Kidney (tissue), 13 donors: ENCODE measurements at regions not wholly inside any gene's neighbourhood (a gene's known extent, or its start where the extent isn't known, plus 50 kb on each side); places are given as distances from the start of the nearest gene placed in this dataset.

Source experiments
- DNase-seq, 5 donors: peaks; one replicate each; pipeline ENCODE4 v3.0.0-alpha.2; 2013 to 2020
- FAIRE-seq: peaks from 2 replicates; lab custom pipeline; 2012; peaks lifted over from hg19 to GRCh38; lab: Jason Lieb, UNC
- H3K27ac ChIP-seq, 2 donors: one replicate each; pipeline ENCODE4 v1.7.0; 2013; ENCODE audit warnings: low read depth in 2 of 2, low read length in 2 of 2, inconsistent platforms in 1 of 2
- H3K27me3 ChIP-seq: one replicate; pipeline ENCODE4 v1.7.1; 2013; ENCODE audit warnings: low read length, inconsistent platforms; ENCODE audit not compliant: control insufficient read depth, insufficient read depth
- H3K36me3 ChIP-seq, 3 donors: one replicate each; pipeline versions ENCODE4 v1.7.0 to v1.7.1; 2013; ENCODE audit warnings: low read length in 3 of 3, control low read depth in 1 of 3, inconsistent platforms in 1 of 3; ENCODE audit not compliant: insufficient read depth in 3 of 3, control insufficient read depth in 2 of 3
- H3K4me1 ChIP-seq, 3 donors: one replicate each; pipeline versions ENCODE4 v1.7.0 to v1.7.1; 2013; ENCODE audit warnings: low read length in 3 of 3, inconsistent platforms in 1 of 3, low read depth in 1 of 3; ENCODE audit not compliant: control insufficient read depth in 2 of 3, insufficient read depth in 2 of 3
- H3K4me3 ChIP-seq, 3 donors: one replicate each; pipeline versions ENCODE4 v1.7.0 to v1.8.1; 2013; ENCODE audit warnings: low read length in 3 of 3, control low read depth in 1 of 3, inconsistent platforms in 1 of 3
- H3K9ac ChIP-seq, 3 donors: one replicate each; pipeline versions ENCODE4 v1.7.0 to v1.7.1; 2013; ENCODE audit warnings: low read length in 3 of 3, control low read depth in 1 of 3, inconsistent platforms in 1 of 3
- H3K9me3 ChIP-seq, 3 donors: one replicate each; pipeline versions ENCODE4 v1.7.0 to v1.7.1; 2013; ENCODE audit warnings: low read length in 3 of 3, control low read depth in 1 of 3, inconsistent platforms in 1 of 3; ENCODE audit not compliant: control insufficient read depth in 2 of 3, insufficient read depth in 1 of 3
- intact Hi-C: fragments of 100-400 bp; cut with DNase I; formaldehyde crosslinking; loops from one replicate; pipeline ENCODE4 v1.11.1; 2022
- TF ChIP-seq, protein P1 (sequence below): IDR thresholded peaks from 3 replicates; pipeline ENCODE4 v1.5.1; 2012; ENCODE audit warnings: mild to moderate bottlenecking, moderate library complexity, borderline replicate concordance; ENCODE audit not compliant: insufficient read depth; ENCODE audit errors: extremely low read depth
- donor health status: control.
- donor health status: control.
- donor health status: control.
- donor health status: control.
- donor health status: control.
- donor health status: DM: yes; HTN: yes; CAD: no.
- donor health status: Normal renal cell carcinoma (clear cell type).

DNA sequence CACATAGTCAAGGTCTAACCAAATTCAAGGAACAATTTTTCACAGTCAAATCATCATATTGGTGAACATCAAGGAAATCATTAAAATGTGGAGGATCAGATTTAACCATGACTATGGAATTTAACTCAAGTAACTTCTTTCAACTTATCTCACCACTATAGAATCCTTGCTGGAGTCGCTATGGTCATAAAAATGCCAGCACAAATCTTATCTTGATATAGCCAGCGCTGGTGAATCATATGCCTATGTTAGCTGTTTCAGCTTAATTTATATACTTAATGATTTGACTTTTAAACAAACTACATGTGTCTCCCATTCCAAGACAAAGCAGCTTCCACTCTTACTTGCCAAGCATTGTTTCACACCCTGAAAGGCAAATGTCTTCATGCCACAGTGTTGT is 416.4 kb downstream of the CDH11 start:
- no peaks in the 10 kb centered on the region for H3K36me3 ChIP-seq
- H3K4me3 ChIP-seq, result no peak overlapping the region
- H3K4me1 ChIP-seq, result no peaks in the 10 kb centered on the region
- intact Hi-C loops, result no loop called here
- no peak overlapping the region for H3K27ac ChIP-seq
- TF ChIP-seq, protein P1, sequence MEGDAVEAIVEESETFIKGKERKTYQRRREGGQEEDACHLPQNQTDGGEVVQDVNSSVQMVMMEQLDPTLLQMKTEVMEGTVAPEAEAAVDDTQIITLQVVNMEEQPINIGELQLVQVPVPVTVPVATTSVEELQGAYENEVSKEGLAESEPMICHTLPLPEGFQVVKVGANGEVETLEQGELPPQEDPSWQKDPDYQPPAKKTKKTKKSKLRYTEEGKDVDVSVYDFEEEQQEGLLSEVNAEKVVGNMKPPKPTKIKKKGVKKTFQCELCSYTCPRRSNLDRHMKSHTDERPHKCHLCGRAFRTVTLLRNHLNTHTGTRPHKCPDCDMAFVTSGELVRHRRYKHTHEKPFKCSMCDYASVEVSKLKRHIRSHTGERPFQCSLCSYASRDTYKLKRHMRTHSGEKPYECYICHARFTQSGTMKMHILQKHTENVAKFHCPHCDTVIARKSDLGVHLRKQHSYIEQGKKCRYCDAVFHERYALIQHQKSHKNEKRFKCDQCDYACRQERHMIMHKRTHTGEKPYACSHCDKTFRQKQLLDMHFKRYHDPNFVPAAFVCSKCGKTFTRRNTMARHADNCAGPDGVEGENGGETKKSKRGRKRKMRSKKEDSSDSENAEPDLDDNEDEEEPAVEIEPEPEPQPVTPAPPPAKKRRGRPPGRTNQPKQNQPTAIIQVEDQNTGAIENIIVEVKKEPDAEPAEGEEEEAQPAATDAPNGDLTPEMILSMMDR, result no peak
- no peak for DNase-seq
- H3K9me3 ChIP-seq, result no peaks in the 10 kb centered on the region
- no peak for FAIRE-seq
- H3K27me3 ChIP-seq, result no peaks in the 10 kb centered on the region
- no peak overlapping the region for H3K9ac ChIP-seq

DNA sequence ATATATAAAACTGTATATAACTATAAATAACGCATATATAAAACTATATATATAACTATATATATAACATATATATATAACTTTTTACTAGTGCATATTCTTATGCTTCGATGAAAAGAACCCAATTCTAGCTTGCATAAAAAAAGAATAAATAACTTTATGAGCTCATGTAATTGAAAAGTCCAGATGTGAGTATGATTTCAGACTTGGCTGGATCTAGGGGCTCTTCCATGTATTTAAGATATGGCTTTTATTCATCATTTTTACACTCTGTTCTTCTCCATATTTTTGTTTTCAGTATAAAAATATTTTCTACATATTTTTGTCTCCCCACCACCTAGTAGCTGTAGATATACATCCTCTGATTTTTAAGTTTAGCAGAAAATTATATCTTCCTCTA is 417.5 kb downstream of the CDH11 start:
- H3K4me3 ChIP-seq, result no peak overlapping the region
- H3K27me3 ChIP-seq, result no peaks in the 10 kb centered on the region
- H3K9ac ChIP-seq, result no peak overlapping the region
- DNase-seq, result no peak
- no peak overlapping the region for H3K27ac ChIP-seq
- H3K4me1 ChIP-seq, result no peaks in the 10 kb centered on the region
- intact Hi-C loops, result no loop called here
- no peaks in the 10 kb centered on the region for H3K36me3 ChIP-seq
- no peaks in the 10 kb centered on the region for H3K9me3 ChIP-seq
- TF ChIP-seq, protein P1, result no peak
- FAIRE-seq, result no peak

DNA sequence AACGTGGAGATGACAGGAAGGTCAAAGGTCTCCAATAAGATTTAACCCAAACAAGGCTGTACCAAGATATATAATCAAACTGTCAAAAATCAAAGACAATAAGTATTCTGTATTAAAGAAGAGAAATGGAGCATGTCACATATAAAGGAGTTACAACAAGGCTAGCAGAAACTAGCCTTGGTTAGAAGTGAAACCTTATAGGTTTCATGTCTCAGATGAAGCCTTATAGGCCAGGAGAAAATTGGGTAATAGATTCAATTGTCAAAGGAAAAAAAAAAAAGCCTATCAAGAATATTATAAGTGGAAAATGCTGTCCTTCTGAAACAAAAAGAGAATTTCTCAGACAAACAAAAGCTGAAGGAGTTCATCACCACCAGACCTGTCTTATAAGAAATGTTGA is 419.4 kb downstream of the CDH11 start:
- H3K36me3 ChIP-seq, result no peaks in the 10 kb centered on the region
- FAIRE-seq, result no peak
- intact Hi-C loops, result no loop called here
- TF ChIP-seq, protein P1, result no peak
- no peaks in the 10 kb centered on the region for H3K27me3 ChIP-seq
- H3K9ac ChIP-seq, result no peak overlapping the region
- H3K4me3 ChIP-seq, result no peak overlapping the region
- DNase-seq, result no peak
- no peak overlapping the region for H3K27ac ChIP-seq
- H3K9me3 ChIP-seq, result no peaks in the 10 kb centered on the region
- no peaks in the 10 kb centered on the region for H3K4me1 ChIP-seq

DNA sequence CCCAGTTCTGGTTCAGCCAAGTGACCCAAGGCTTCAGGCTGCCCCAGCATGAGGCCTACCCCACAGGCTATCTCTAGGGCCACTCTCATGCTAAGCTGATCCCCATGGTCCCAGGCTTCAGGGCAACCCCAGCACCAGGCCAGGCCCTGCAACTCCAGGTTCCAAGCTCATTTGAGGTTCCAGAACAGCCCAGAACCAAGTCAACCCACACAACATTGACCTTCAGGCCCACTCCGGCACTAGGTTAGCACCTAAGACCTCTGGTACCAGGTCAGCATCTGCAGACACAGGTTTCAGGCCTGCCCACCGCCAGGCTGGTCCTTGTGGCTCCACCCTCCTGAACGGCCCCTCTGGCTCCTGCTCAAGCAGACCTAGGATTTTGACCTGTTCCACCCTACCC is 421.2 kb downstream of the CDH11 start:
- intact Hi-C loops, result no loop called here
- no peak for FAIRE-seq

More for the DNA sequence above, 421.2 kb downstream of the CDH11 start:
- Histone ChIP-seq H3K36me3 (no peaks in the 10 kb centered on the region), H3K4me1 (no peaks in the 10 kb centered on the region), H3K9me3 (no peaks in the 10 kb centered on the region), H3K27me3 (no peaks in the 10 kb centered on the region), H3K27ac (no peak overlapping the region), H3K4me3 (no peak overlapping the region), H3K9ac (no peak overlapping the region)
- no peak for DNase-seq
- TF ChIP-seq, protein P1, result no peak
